GM23338 (cell line): ENCODE measurements at regions not wholly inside any gene's neighbourhood (a gene's known extent, or its start where the extent isn't known, plus 50 kb on each side); places are given as distances from the start of the nearest gene placed in this dataset.

ENCODE experiments used
- ATAC-seq: fragments of 200-7000 bp; cut with Tn5 transposase; 3 replicates; pipeline ENCODE4 v1.9.1; 2020
- DNase-seq: peaks from one replicate; pipeline ENCODE4 v3.0.0-alpha.2; 2015; ENCODE audit warnings: low spot score
- H2AFZ ChIP-seq: fragments of 200-600 bp; sonication (generic); 2 replicates; pipeline ENCODE4 v1.8.0; 2016; ENCODE audit warnings: antibody characterized with exemption, mild to moderate bottlenecking, moderate library complexity
- H3F3A ChIP-seq: fragments of 200-600 bp; sonication (generic); replicated peaks from 2 replicates; pipeline ENCODE4 v1.8.0; 2017; ENCODE audit warnings: antibody characterized with exemption, mixed run types, low read depth
- H3K27ac ChIP-seq: fragments of 200-600 bp; sonication (generic); 2 replicates; pipeline ENCODE4 v1.6.1; 2016; ENCODE audit warnings: low read depth
- H3K27me3 ChIP-seq: fragments of 200-600 bp; sonication (generic); 2 replicates; pipeline ENCODE4 v1.8.0; 2016; ENCODE audit warnings: mild to moderate bottlenecking, mixed run types, moderate library complexity; ENCODE audit not compliant: insufficient read depth
- H3K36me3 ChIP-seq: fragments of 200-600 bp; sonication (generic); 2 replicates; pipeline ENCODE4 v1.8.0; 2016; ENCODE audit warnings: mild to moderate bottlenecking; ENCODE audit not compliant: insufficient read depth
- H3K4me1 ChIP-seq: fragments of 200-600 bp; sonication (generic); 2 replicates; pipeline ENCODE4 v1.8.0; 2016; ENCODE audit warnings: mild to moderate bottlenecking, moderate library complexity; ENCODE audit not compliant: insufficient read depth
- H3K4me2 ChIP-seq: fragments of 200-600 bp; sonication (generic); 2 replicates; pipeline ENCODE4 v1.7.1; 2017; ENCODE audit warnings: mixed run types
- H3K4me3 ChIP-seq: fragments of 200-600 bp; sonication (generic); 2 replicates; pipeline ENCODE4 v1.6.1; 2016; ENCODE audit warnings: mixed run types
- H3K79me2 ChIP-seq: fragments of 200-600 bp; sonication (generic); replicated peaks from 2 replicates; pipeline ENCODE4 v1.8.0; 2017; ENCODE audit warnings: mild to moderate bottlenecking; ENCODE audit not compliant: insufficient read depth
- H3K9me2 ChIP-seq: fragments of 200-600 bp; sonication (generic); 2 replicates; pipeline ENCODE4 v1.8.0; 2017; ENCODE audit not compliant: insufficient read depth
- H4K20me1 ChIP-seq: fragments of 200-600 bp; sonication (generic); replicated peaks from 2 replicates; pipeline ENCODE4 v1.8.0; 2017; ENCODE audit warnings: mild to moderate bottlenecking; ENCODE audit not compliant: insufficient read depth
- H3K27ac Mint-ChIP-seq: 2 replicates; pipeline ENCODE4 v1.8.0; 2020; ENCODE audit warnings: inconsistent platforms, mild to moderate bottlenecking, moderate library complexity, mixed read lengths
- H3K27me3 Mint-ChIP-seq: 3 replicates; pipeline ENCODE4 v1.8.0; 2022; ENCODE audit warnings: low read depth, mild to moderate bottlenecking, moderate library complexity, mixed read lengths, inconsistent platforms; ENCODE audit not compliant: insufficient read depth, poor library complexity
- H3K36me3 Mint-ChIP-seq: 3 replicates; pipeline ENCODE4 v1.8.0; 2021; ENCODE audit warnings: low read depth, mild to moderate bottlenecking, inconsistent platforms, moderate library complexity, mixed read lengths
- H3K4me1 Mint-ChIP-seq: 3 replicates; pipeline ENCODE4 v1.8.0; 2020; ENCODE audit warnings: mild to moderate bottlenecking, inconsistent platforms, mixed read lengths
- H3K4me3 Mint-ChIP-seq: 3 replicates; pipeline ENCODE4 v1.8.0; 2021; ENCODE audit warnings: moderate library complexity, mild to moderate bottlenecking, inconsistent platforms, mixed read lengths
- H3K9me3 Mint-ChIP-seq: 3 replicates; pipeline ENCODE4 v1.8.0; 2020; ENCODE audit warnings: moderate library complexity, mild to moderate bottlenecking, inconsistent platforms, mixed read lengths
- CREB1 ChIP-seq: fragments of 250-450 bp; sonication (Bioruptor Pico); IDR thresholded peaks from 2 replicates; pipeline ENCODE4 v1.5.0; 2020; ENCODE audit warnings: low read depth, mild to moderate bottlenecking, moderate library complexity
- EZH2 ChIP-seq: fragments of 200-600 bp; sonication (generic); IDR thresholded peaks from one replicate; pipeline ENCODE4 v1.8.0; 2017; ENCODE audit warnings: antibody characterized with exemption, mild to moderate bottlenecking, low read depth; ENCODE audit not compliant: unreplicated experiment
- EZH2phosphoT487 ChIP-seq: fragments of 200-600 bp; sonication (generic); IDR thresholded peaks from one replicate; pipeline ENCODE4 v1.8.1; 2018; ENCODE audit warnings: antibody characterized with exemption; ENCODE audit not compliant: unreplicated experiment
- JUNB ChIP-seq: IDR thresholded peaks from one replicate; pipeline ENCODE4 v1.6.1; 2016; ENCODE audit warnings: antibody characterized with exemption; ENCODE audit not compliant: unreplicated experiment
- NANOG ChIP-seq: IDR thresholded peaks from 2 replicates; pipeline ENCODE4 v1.6.1; 2016; ENCODE audit warnings: antibody characterized with exemption, borderline replicate concordance
- POLR2AphosphoS5 ChIP-seq: IDR thresholded peaks from 2 replicates; pipeline ENCODE4 v1.6.1; 2016; ENCODE audit warnings: antibody characterized with exemption, low read depth
- REST ChIP-seq: IDR thresholded peaks from one replicate; pipeline ENCODE4 v1.6.1; 2018; ENCODE audit warnings: antibody characterized with exemption; ENCODE audit not compliant: unreplicated experiment
- STAT1 ChIP-seq: IDR thresholded peaks from one replicate; pipeline ENCODE4 v1.6.1; 2016; ENCODE audit warnings: antibody characterized with exemption; ENCODE audit not compliant: unreplicated experiment
- ZNF114 ChIP-seq: fragments of 250-450 bp; sonication (Bioruptor Pico); IDR thresholded peaks from 2 replicates; pipeline ENCODE4 v1.5.0; 2020; ENCODE audit warnings: mild to moderate bottlenecking, moderate library complexity
- ZNF331 ChIP-seq: fragments of 250-450 bp; sonication (Bioruptor Pico); IDR thresholded peaks from 2 replicates; pipeline ENCODE4 v1.5.0; 2020; ENCODE audit warnings: low read depth, mild to moderate bottlenecking, moderate library complexity
- ZNF462 ChIP-seq: fragments of 250-450 bp; sonication (Bioruptor Pico); IDR thresholded peaks from 2 replicates; pipeline ENCODE4 v1.5.0; 2020; ENCODE audit warnings: mild to moderate bottlenecking, moderate library complexity

- TF ChIP-seq REST (no peak), CREB1 (CRISPR knock-in tag) (no peak)
These were observed 1074.7 kb downstream of the TSN start (continued) for GRCh38 chr2:122830157-122830556.

GRCh38 chr2:122831649-122832048 is 1076.2 kb downstream of the TSN start:
- ATAC-seq (no peak), DNase-seq (no peak)
- Mint-ChIP-seq H3K4me1 (no peaks in the 10 kb centered on the region), H3K27ac (no peak overlapping the region), H3K9me3 (no peaks in the 10 kb centered on the region; the same call in 2 of the 3 replicates), H3K36me3 (no peaks in the 10 kb centered on the region), H3K27me3 (no peaks in the 10 kb centered on the region), H3K4me3 (no peak overlapping the region)
- H3K79me2 ChIP-seq, result no peaks in the 10 kb centered on the region
- no peaks in the 10 kb centered on the region for H3K4me1 ChIP-seq
- no peak overlapping the region for H3K4me3 ChIP-seq
- peaks cover 13% of the 10 kb centered on the region; the same call in 1 of the 2 replicates for H3K9me2 ChIP-seq
- no peaks in the 10 kb centered on the region for H3K36me3 ChIP-seq
- H3K27ac ChIP-seq, result no peak overlapping the region
- no peak overlapping the region for H2AFZ ChIP-seq
- H3K27me3 ChIP-seq, result no peaks in the 10 kb centered on the region
- H3K4me2 ChIP-seq, result no peak overlapping the region
- no peaks in the 10 kb centered on the region for H4K20me1 ChIP-seq
- no peaks in the 10 kb centered on the region for H3F3A ChIP-seq
- TF ChIP-seq NANOG, result no peak
- TF ChIP-seq EZH2phosphoT487, result no peak
- no peak for TF ChIP-seq CREB1 (CRISPR knock-in tag)
- no peak for TF ChIP-seq ZNF462 (CRISPR knock-in tag)
- no peak for TF ChIP-seq POLR2AphosphoS5
- TF ChIP-seq EZH2, result no peak
- TF ChIP-seq STAT1, result no peak
- TF ChIP-seq ZNF114, result no peak
- no peak for TF ChIP-seq REST
- no peak for TF ChIP-seq JUNB
- no peak for TF ChIP-seq ZNF331 (CRISPR knock-in tag)
